Tongue (tissue), 1 donor: ENCODE measurements at regions not wholly inside any gene's neighbourhood (a gene's known extent, or its start where the extent isn't known, plus 50 kb on each side); places are given as distances from the start of the nearest gene placed in this dataset.
A peak's percentile ranks its signal among the peaks of the same experiment; 100 is the strongest.
"Not testable (repeated sequence)": the region's sequence is repeated elsewhere in the genome, so short reads cannot be mapped to it uniquely, and the experiment has no call there.

Experiments
- DNase-seq: peaks from one replicate; pipeline ENCODE4 v3.0.0-alpha.2; 2015

GRCh38 chr10:87416892-87417291 is 59.3 kb downstream of the NUTM2D start:
- peak; percentile 1 for DNase-seq

GRCh38 chr10:87422641-87423040 is 65.1 kb downstream of the NUTM2D start:
- DNase-seq = not testable (repeated sequence)

DNA sequence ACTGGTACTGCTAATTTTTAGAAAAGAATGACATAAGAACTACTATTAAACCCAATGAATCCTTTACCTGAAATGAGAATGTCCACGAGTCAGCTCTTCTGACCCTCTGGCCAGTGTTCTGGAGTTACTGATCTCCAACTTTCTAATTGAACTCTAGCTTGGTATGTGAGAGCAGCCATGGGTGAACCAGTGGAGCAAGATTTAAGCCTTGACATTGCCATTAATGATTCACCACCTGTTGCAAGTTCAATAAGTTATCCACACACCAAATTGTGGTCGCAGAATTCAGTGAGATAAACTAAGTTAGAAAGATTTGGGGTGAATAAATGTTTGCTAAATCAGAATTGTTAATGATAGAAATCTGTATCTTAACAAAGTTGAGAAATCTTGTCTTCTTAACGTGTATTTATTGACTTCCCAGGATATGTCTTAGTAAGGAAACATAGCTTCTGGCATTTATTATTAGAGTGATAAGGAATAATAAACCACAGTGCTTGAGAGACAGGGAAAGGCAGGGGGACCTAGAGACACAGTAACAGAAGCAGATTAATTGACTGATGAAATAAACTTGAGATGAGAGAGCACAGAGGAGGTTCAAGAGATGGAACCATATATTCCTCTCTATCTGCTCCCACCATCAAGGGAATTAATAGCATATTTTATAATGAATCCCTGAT is 67.3 kb downstream of the NUTM2D start:
- DNase-seq = not testable (repeated sequence)

DNA sequence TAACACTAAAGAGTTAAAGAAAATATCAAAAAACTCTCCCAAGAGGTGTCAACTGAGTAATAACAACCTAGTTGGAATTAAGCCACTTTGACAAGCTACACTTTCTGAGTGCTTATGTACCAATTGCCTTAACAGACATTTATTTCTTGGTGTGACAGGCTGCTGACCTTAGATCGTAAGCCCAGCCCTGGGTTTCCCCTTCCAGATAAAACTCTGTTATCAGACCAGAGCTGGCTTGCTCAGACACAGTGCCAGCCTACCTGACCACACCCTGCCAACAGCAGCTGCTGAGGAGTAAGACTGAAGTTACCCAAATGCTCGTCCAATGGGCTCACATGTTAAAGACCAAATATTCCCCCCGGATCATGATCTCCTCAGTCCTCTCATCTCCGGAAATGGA is 70.9 kb upstream of the MINPP1 start:
- not testable (repeated sequence) for DNase-seq

GRCh38 chr10:87435295-87435826 is 69.3 kb upstream of the MINPP1 start:
- DNase-seq = not testable (repeated sequence)

DNA sequence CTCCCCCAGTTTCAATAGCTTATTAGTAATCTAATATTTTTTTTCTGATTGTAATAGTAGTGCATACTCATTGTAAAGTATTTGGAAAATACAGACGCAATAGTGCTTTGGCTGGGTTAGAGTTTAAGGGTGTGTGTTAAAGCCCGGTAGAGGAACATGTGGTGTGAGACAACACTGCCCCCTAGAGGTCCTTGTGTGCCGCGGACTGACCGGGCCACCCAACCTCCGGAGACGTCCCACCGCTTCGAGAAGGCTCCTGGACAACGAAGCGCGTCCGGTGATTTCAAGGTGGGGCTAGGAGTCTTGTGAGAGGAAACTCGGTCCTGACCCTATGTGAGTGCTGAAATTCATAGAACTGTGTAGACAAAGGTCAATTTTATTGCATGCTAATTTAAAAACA is 68.6 kb upstream of the MINPP1 start:
- not testable (repeated sequence) for DNase-seq

DNA sequence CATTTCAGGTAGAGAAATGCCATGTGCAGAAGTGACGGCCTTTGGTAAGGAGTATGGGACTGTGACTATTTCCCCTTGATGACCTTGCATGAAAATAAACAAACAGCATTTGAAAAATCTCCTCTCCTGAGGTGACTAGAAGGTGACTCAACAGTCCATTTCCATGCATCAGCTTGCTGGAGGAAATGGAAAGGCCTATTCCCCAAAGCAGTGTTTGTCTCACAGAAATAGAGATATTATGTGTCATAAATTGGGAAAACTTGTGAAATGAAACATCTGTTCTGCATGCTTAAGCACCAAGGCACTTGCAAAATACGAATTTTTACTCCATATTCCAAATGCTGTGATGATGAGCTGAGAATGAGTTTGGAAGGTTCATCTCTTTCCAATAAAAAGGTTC is 67.2 kb upstream of the MINPP1 start:
- DNase-seq = not testable (repeated sequence)
